Transverse colon (tissue), 4 donors: ENCODE measurements at regions not wholly inside any gene's neighbourhood (a gene's known extent, or its start where the extent isn't known, plus 50 kb on each side); places are given as distances from the start of the nearest gene placed in this dataset.
A peak's percentile ranks its signal among the peaks of the same experiment; 100 is the strongest.

ENCODE experiments used
- DNase-seq: peaks from one replicate; pipeline ENCODE4 v3.0.0-alpha.2; 2019
- H3K27ac ChIP-seq, 4 donors: fragments of 200-600 bp; sonication (generic); 2 replicates each; pipeline ENCODE4 v1.5.1; 2016 to 2018; ENCODE audit warnings: inconsistent platforms in 4 of 4
- H3K27me3 ChIP-seq: fragments of 200-600 bp; sonication (generic); 2 replicates; pipeline ENCODE4 v1.5.1; 2017; ENCODE audit warnings: inconsistent platforms
- H3K36me3 ChIP-seq, 4 donors: fragments of 200-600 bp; sonication (generic); 2 replicates each; pipeline ENCODE4 v1.5.1; 2017 to 2019; ENCODE audit warnings: inconsistent platforms in 4 of 4
- H3K4me1 ChIP-seq, 4 donors: fragments of 200-600 bp; sonication (generic); 2 replicates each; pipeline ENCODE4 v1.5.1; 2017 to 2020; ENCODE audit warnings: inconsistent platforms in 4 of 4
- H3K4me3 ChIP-seq, 4 donors: fragments of 200-600 bp; sonication (generic); 1 replicate in 1 of 4; 2 replicates in 3 of 4; pipeline versions ENCODE4 v1.5.1 to v1.6.1; 2017 to 2019; ENCODE audit warnings: inconsistent platforms in 4 of 4
- H3K9me3 ChIP-seq, 2 donors: fragments of 200-600 bp; sonication (generic); 2 replicates each; pipeline ENCODE4 v1.5.1; 2017 to 2019; ENCODE audit warnings: inconsistent platforms in 2 of 2
- CTCF ChIP-seq, 5 experiments: fragments of 200-600 bp in 3 of 5; fragments of 450-650 bp in 2 of 5; sonication (generic) in 3 of 5; IDR thresholded peaks; 1 replicate in 2 of 5; 2 replicates in 3 of 5; pipeline ENCODE4 v1.5.1; 2016 to 2017; ENCODE audit warnings: antibody characterized with exemption in 5 of 5, inconsistent platforms in 3 of 5, mild to moderate bottlenecking in 2 of 5, moderate library complexity in 1 of 5
- EP300 ChIP-seq: sonication (generic); formaldehyde crosslinking; IDR thresholded peaks from one replicate; pipeline ENCODE4 v1.6.1; 2017; ENCODE audit warnings: antibody characterized with exemption, low read depth
- POLR2A ChIP-seq: fragments of 450-650 bp; IDR thresholded peaks from one replicate; pipeline ENCODE4 v1.6.1; 2016; ENCODE audit warnings: antibody characterized with exemption, mild to moderate bottlenecking, moderate library complexity
- POLR2AphosphoS5 ChIP-seq, 3 donors: sonication (generic); formaldehyde crosslinking; IDR thresholded peaks; one replicate each; pipeline ENCODE4 v1.6.1; 2016; ENCODE audit warnings: antibody characterized with exemption in 3 of 3
- WGBS, 2 donors: methylation state at CpG; one replicate each; pipeline ENCODE4 v1.1.5; 2018; ENCODE audit warnings: low coverage in 1 of 2; 5-methylcytosine and 5-hydroxymethylcytosine counted together
- in situ Hi-C, 4 donors: fragments of 200-750 bp; cut with MboI; loops; one replicate each; pipeline versions ENCODE4 v1.15.0 to v1.15.1; 2017; ENCODE audit warnings: low sequenced_read_pairs in 3 of 4, low pct_ligation_motif_present in 1 of 4, low pct_unique_long_range_greater_than_20kb in 1 of 4
- intact Hi-C: fragments of 100-400 bp; cut with DNase I; formaldehyde crosslinking; loops from one replicate; pipeline ENCODE4 v1.15.1; 2023; ENCODE audit warnings: low total_unique reads

- TF ChIP-seq POLR2A (no peak), EP300 (no peak), CTCF (IDR thresholded peaks at IDR 0.05) (no peak), POLR2AphosphoS5 (IDR thresholded peaks at IDR 0.05) (no peak)
- H3K36me3 ChIP-seq = no peaks in the 10 kb centered on the region
- H3K4me3 ChIP-seq = no peak overlapping the region
- H3K27ac ChIP-seq = no peak overlapping the region
- no peaks in the 10 kb centered on the region for H3K4me1 ChIP-seq
- DNase-seq = no peak
- intact Hi-C loops (no loop called here), in situ Hi-C loops (no loop called here)
- no peaks in the 10 kb centered on the region for H3K27me3 ChIP-seq
- H3K9me3 ChIP-seq = no peaks in the 10 kb centered on the region
- WGBS, 2 donors = 81% methylated on average over 12 of the region's 12 CpGs; no CpG with 5 or more reads in 1 of the 2 donors
These were observed 101.1 kb downstream of the CDC7 start for GRCh38 chr1:91601554-91602376.

- WGBS, 2 donors = 76 to 90% methylated on average over 4 of the region's 4 CpGs
- Histone ChIP-seq H3K27ac (no peak overlapping the region), H3K36me3 (no peaks in the 10 kb centered on the region), H3K27me3 (no peaks in the 10 kb centered on the region), H3K9me3 (no peaks in the 10 kb centered on the region), H3K4me3 (no peak overlapping the region), H3K4me1 (no peaks in the 10 kb centered on the region)
- intact Hi-C loops (no loop called here), in situ Hi-C loops (no loop called here)
- no peak for TF ChIP-seq CTCF (IDR thresholded peaks at IDR 0.05)
- TF ChIP-seq EP300 = no peak
- TF ChIP-seq POLR2A = no peak
- no peak for TF ChIP-seq POLR2AphosphoS5 (IDR thresholded peaks at IDR 0.05)
- DNase-seq = no peak
These were observed 102.8 kb downstream of the CDC7 start for GRCh38 chr1:91603409-91603808.

GRCh38 chr1:91604632-91605031, 104.0 kb downstream of the CDC7 start:
- no peaks in the 10 kb centered on the region for H3K27me3 ChIP-seq
- peak overlapping the region in 1 of 4 donors; percentile 3 for H3K27ac ChIP-seq
- no peaks in the 10 kb centered on the region for H3K4me1 ChIP-seq
- DNase-seq = no peak
- H3K4me3 ChIP-seq = no peak overlapping the region
- no peaks in the 10 kb centered on the region for H3K36me3 ChIP-seq
- intact Hi-C loops (no loop called here), in situ Hi-C loops (no loop called here)
- no peak for TF ChIP-seq POLR2AphosphoS5 (IDR thresholded peaks at IDR 0.05)
- TF ChIP-seq CTCF (IDR thresholded peaks at IDR 0.05) = no peak
- TF ChIP-seq POLR2A = no peak
- TF ChIP-seq EP300 = no peak
- WGBS, 2 donors = 63 to 73% methylated on average over 2 to 7 of the region's 7 CpGs
- H3K9me3 ChIP-seq = no peaks in the 10 kb centered on the region

GRCh38 chr1:91605566-91605965, 104.9 kb downstream of the CDC7 start:
- 79 to 90% methylated on average over 3 of the region's 3 CpGs for WGBS, 2 donors
- H3K9me3 ChIP-seq = no peaks in the 10 kb centered on the region
- DNase-seq = no peak
- no peak overlapping the region for H3K4me3 ChIP-seq
- H3K4me1 ChIP-seq = no peaks in the 10 kb centered on the region
- in situ Hi-C loops = no loop called here
- TF ChIP-seq CTCF (IDR thresholded peaks at IDR 0.05) (no peak), POLR2A (no peak), EP300 (no peak), POLR2AphosphoS5 (IDR thresholded peaks at IDR 0.05) (no peak)
- no peaks in the 10 kb centered on the region for H3K27me3 ChIP-seq
- no peak overlapping the region for H3K27ac ChIP-seq
- intact Hi-C loops = no loop called here
- H3K36me3 ChIP-seq = no peaks in the 10 kb centered on the region
